ENCODE measurements at regions not wholly inside any gene's neighbourhood (a gene's known extent, or its start where the extent isn't known, plus 50 kb on each side); places are given as distances from the start of the nearest gene placed in this dataset.

- Histone ChIP-seq H3K4me1 (ENCODE audit: control insufficient read depth, insufficient read depth, low read length) (no peaks in the 10 kb centered on the region), H3K36me3 (ENCODE audit: control insufficient read depth, insufficient read depth, low read length) (no peaks in the 10 kb centered on the region), H3K9me3 (ENCODE audit: control insufficient read depth, insufficient read depth, low read length) (no peaks in the 10 kb centered on the region), H3K4me3 (ENCODE audit: low read depth, low read length) (no peak overlapping the region), H3K27me3 (ENCODE audit: control insufficient read depth, insufficient read depth, low read length) (no peaks in the 10 kb centered on the region), H3K27ac (ENCODE audit: low read depth, low read length) (no peak overlapping the region), H3K9ac (ENCODE audit: low read depth, low read length) (no peak overlapping the region)
Observed at GRCh38 chr6:40958738-40959137, 80.3 kb downstream of the UNC5CL start.

DNA sequence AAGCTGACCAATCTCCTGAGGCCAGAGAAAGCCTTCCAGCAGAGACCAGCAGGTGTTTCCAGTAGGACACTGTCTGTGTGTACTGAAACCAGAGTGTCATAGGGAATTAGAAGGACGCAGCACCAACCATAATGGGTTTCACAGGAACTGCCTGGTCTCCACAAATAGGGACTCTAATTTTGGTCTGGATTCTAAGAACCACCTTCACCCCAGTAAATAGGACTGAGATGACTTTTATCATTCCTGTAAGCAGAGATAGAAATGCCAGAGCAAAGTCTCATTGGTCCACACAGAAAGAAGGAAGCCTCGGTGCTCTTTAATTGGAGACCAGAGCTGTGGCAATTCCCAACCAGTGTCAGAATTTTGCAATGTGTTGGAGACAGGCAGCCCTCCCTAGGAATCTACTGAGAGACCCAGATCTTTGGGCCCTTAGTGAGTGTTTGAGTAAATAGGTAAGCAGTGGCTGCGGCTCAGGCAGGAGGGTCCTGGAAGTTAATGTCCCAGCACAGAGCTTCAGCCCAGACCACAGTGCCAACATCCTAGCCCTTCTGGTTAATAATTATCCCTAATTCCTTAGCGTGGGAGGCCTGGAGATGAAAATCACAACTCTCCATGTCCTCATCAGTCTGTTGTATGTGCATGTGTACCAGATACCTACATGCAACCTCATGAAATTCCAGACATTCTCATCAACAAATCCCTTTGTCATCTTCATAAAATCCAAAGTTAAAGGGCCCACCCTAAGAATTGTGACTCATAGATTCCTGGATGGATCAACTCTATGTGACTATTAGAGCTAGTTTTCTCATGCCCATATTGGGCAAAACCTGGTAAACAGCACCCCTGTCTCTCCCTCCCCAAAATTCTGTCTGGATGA is 81.2 kb downstream of the UNC5CL start:
- H3K27ac ChIP-seq (ENCODE audit: low read depth, low read length): no peak overlapping the region

GRCh38 chr6:40956936-40957335 is 82.1 kb downstream of the UNC5CL start:
- H3K4me1 ChIP-seq (ENCODE audit: control insufficient read depth, insufficient read depth, low read length): peaks cover 1% of the 10 kb centered on the region; the same call in 1 of the 2 replicates
- no peaks in the 10 kb centered on the region for H3K27me3 ChIP-seq (ENCODE audit: control insufficient read depth, insufficient read depth, low read length)
- H3K27ac ChIP-seq (ENCODE audit: low read depth, low read length): no peak overlapping the region
- no peaks in the 10 kb centered on the region for H3K9me3 ChIP-seq (ENCODE audit: control insufficient read depth, insufficient read depth, low read length)
- H3K36me3 ChIP-seq (ENCODE audit: control insufficient read depth, insufficient read depth, low read length): no peaks in the 10 kb centered on the region
- H3K9ac ChIP-seq (ENCODE audit: low read depth, low read length): no peak overlapping the region
- H3K4me3 ChIP-seq (ENCODE audit: low read depth, low read length): no peak overlapping the region

More for the DNA sequence above, 81.2 kb downstream of the UNC5CL start:
- Histone ChIP-seq H3K9me3 (ENCODE audit: control insufficient read depth, insufficient read depth, low read length) (no peaks in the 10 kb centered on the region), H3K4me1 (ENCODE audit: control insufficient read depth, insufficient read depth, low read length) (no peaks in the 10 kb centered on the region), H3K4me3 (ENCODE audit: low read depth, low read length) (no peak overlapping the region), H3K27me3 (ENCODE audit: control insufficient read depth, insufficient read depth, low read length) (no peaks in the 10 kb centered on the region), H3K9ac (ENCODE audit: low read depth, low read length) (no peak overlapping the region), H3K36me3 (ENCODE audit: control insufficient read depth, insufficient read depth, low read length) (no peaks in the 10 kb centered on the region)

DNA sequence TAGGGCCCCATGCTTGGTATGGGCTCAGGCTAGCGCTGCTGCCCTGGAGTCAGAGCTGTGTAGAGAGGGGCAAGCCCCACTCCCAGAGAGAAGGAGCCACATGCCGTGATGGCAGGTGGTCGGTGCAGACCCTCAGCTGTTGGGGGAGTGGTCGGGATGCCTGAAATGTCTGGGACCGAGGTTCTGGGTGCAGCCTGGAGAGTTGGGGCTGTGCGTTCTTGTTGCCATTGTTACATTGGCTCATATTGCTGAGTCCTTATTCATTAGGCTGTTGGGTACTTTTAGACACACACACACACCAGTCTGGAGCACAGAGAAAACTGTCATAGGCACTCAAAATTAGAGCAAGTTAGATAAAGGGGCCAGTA is 83.9 kb downstream of the UNC5CL start:
- no peaks in the 10 kb centered on the region for H3K27me3 ChIP-seq (ENCODE audit: control insufficient read depth, insufficient read depth, low read length)
- H3K9ac ChIP-seq (ENCODE audit: low read depth, low read length): no peak overlapping the region
- H3K36me3 ChIP-seq (ENCODE audit: control insufficient read depth, insufficient read depth, low read length): no peaks in the 10 kb centered on the region
- no peaks in the 10 kb centered on the region for H3K9me3 ChIP-seq (ENCODE audit: control insufficient read depth, insufficient read depth, low read length)
- H3K27ac ChIP-seq (ENCODE audit: low read depth, low read length): no peak overlapping the region
- H3K4me3 ChIP-seq (ENCODE audit: low read depth, low read length): no peak overlapping the region
- peaks cover 19% of the 10 kb centered on the region for H3K4me1 ChIP-seq (ENCODE audit: control insufficient read depth, insufficient read depth, low read length)

DNA sequence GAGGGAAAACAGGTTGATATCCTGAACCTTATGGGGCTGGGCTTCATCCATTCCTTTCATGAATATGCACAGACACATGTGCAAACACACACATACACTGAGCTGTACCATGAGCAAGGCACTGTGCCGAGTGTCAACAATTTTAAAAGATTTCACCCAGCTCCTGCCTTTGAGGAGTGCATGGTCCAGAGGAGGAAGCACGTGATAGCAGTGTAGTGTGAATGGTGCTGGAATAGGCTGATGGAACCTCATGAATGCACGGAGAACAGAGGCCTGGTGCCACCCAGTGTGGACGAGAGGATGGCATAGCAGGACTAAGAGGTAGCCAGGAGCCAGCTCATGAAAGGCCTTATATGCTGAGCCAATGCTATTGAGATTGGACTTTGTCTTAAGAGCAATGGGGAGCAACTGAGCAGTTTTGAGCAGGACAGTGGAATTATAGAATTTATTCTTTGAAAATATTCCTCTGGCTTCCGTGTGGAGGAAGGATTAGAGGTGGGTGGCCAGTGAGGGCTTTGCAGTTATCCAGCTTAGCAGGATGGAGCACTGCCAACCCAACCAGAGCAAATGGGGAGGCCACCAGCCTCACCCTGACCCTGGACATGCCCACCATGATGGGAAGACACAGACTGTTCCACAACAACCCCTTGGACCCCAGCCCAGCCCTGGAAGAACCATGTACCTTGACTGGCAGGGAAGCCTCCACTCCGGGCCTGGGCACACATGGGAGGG is 84.4 kb downstream of the UNC5CL start:
- no peaks in the 10 kb centered on the region for H3K36me3 ChIP-seq (ENCODE audit: control insufficient read depth, insufficient read depth, low read length)
- H3K27me3 ChIP-seq (ENCODE audit: control insufficient read depth, insufficient read depth, low read length): no peaks in the 10 kb centered on the region
- no peak overlapping the region for H3K9ac ChIP-seq (ENCODE audit: low read depth, low read length)
- peaks cover 23% of the 10 kb centered on the region for H3K4me1 ChIP-seq (ENCODE audit: control insufficient read depth, insufficient read depth, low read length)
- H3K27ac ChIP-seq (ENCODE audit: low read depth, low read length): no peak overlapping the region
- no peak overlapping the region for H3K4me3 ChIP-seq (ENCODE audit: low read depth, low read length)
- no peaks in the 10 kb centered on the region for H3K9me3 ChIP-seq (ENCODE audit: control insufficient read depth, insufficient read depth, low read length)

GRCh38 chr6:40953486-40953885 is 85.5 kb downstream of the UNC5CL start:
- Histone ChIP-seq H3K27me3 (ENCODE audit: control insufficient read depth, insufficient read depth, low read length) (no peaks in the 10 kb centered on the region), H3K4me3 (ENCODE audit: low read depth, low read length) (no peak overlapping the region), H3K36me3 (ENCODE audit: control insufficient read depth, insufficient read depth, low read length) (no peaks in the 10 kb centered on the region), H3K9me3 (ENCODE audit: control insufficient read depth, insufficient read depth, low read length) (no peaks in the 10 kb centered on the region), H3K9ac (ENCODE audit: low read depth, low read length) (no peak overlapping the region), H3K27ac (ENCODE audit: low read depth, low read length) (no peak overlapping the region), H3K4me1 (ENCODE audit: control insufficient read depth, insufficient read depth, low read length) (peaks cover 34% of the 10 kb centered on the region)

DNA sequence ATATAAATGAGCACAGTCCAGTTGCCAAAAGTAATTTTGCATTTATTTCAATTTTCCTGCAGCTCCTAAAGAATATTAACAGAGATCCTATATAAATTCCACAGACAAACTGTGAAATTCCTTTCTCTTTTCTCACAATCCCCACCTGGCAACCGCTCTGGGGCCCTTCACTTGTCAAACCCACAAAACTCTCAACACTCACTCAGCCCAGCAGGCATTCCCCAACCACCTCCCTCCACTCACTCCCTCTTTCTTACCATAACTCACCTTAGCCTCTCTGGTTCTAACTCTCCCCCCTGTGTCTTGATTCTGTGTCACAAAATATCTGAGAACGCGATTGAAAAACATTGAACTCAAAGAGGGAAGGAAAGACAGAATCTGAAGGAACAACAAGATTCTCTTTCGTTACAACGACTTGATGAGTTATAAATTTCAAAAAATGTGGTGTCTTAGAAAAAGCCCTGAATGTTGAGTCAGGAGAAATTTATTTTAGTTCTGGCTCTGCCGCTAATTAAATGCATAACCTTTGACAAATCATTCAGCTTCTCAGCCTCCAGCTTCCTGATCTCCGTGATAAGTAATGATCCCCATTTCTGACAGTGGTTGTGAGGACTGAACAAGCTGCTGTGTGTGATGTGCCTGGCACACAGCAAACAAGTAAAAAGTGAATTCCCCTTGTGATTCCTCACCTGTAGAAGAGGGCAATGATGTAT is 87.9 kb downstream of the UNC5CL start:
- Histone ChIP-seq H3K9me3 (ENCODE audit: control insufficient read depth, insufficient read depth, low read length) (no peaks in the 10 kb centered on the region), H3K36me3 (ENCODE audit: control insufficient read depth, insufficient read depth, low read length) (no peaks in the 10 kb centered on the region), H3K9ac (ENCODE audit: low read depth, low read length) (no peak overlapping the region), H3K4me1 (ENCODE audit: control insufficient read depth, insufficient read depth, low read length) (peaks cover 44% of the 10 kb centered on the region), H3K27ac (ENCODE audit: low read depth, low read length) (no peak overlapping the region), H3K27me3 (ENCODE audit: control insufficient read depth, insufficient read depth, low read length) (no peaks in the 10 kb centered on the region), H3K4me3 (ENCODE audit: low read depth, low read length) (no peak overlapping the region)

- Histone ChIP-seq H3K27me3 (ENCODE audit: control insufficient read depth, insufficient read depth, low read length) (no peaks in the 10 kb centered on the region), H3K4me3 (ENCODE audit: low read depth, low read length) (no peak overlapping the region), H3K4me1 (ENCODE audit: control insufficient read depth, insufficient read depth, low read length) (peaks cover 44% of the 10 kb centered on the region), H3K9ac (ENCODE audit: low read depth, low read length) (no peak overlapping the region), H3K27ac (ENCODE audit: low read depth, low read length) (peak overlapping the region; percentile 85), H3K9me3 (ENCODE audit: control insufficient read depth, insufficient read depth, low read length) (no peaks in the 10 kb centered on the region), H3K36me3 (ENCODE audit: control insufficient read depth, insufficient read depth, low read length) (no peaks in the 10 kb centered on the region)
Observed at GRCh38 chr6:40948570-40948969, 90.5 kb downstream of the UNC5CL start.

- Histone ChIP-seq H3K4me1 (ENCODE audit: control insufficient read depth, insufficient read depth, low read length) (peaks cover 44% of the 10 kb centered on the region), H3K27ac (ENCODE audit: low read depth, low read length) (peak overlapping the region; percentile 85), H3K9me3 (ENCODE audit: control insufficient read depth, insufficient read depth, low read length) (no peaks in the 10 kb centered on the region), H3K36me3 (ENCODE audit: control insufficient read depth, insufficient read depth, low read length) (no peaks in the 10 kb centered on the region), H3K27me3 (ENCODE audit: control insufficient read depth, insufficient read depth, low read length) (no peaks in the 10 kb centered on the region), H3K4me3 (ENCODE audit: low read depth, low read length) (no peak overlapping the region), H3K9ac (ENCODE audit: low read depth, low read length) (no peak overlapping the region)
Observed at GRCh38 chr6:40947876-40948526, 91.0 kb downstream of the UNC5CL start.

GRCh38 chr6:40946738-40947301 is 92.2 kb downstream of the UNC5CL start:
- Histone ChIP-seq H3K27me3 (ENCODE audit: control insufficient read depth, insufficient read depth, low read length) (no peaks in the 10 kb centered on the region), H3K9me3 (ENCODE audit: control insufficient read depth, insufficient read depth, low read length) (no peaks in the 10 kb centered on the region), H3K4me3 (ENCODE audit: low read depth, low read length) (no peak overlapping the region), H3K36me3 (ENCODE audit: control insufficient read depth, insufficient read depth, low read length) (no peaks in the 10 kb centered on the region), H3K4me1 (ENCODE audit: control insufficient read depth, insufficient read depth, low read length) (peaks cover 42% of the 10 kb centered on the region), H3K27ac (ENCODE audit: low read depth, low read length) (no peak overlapping the region), H3K9ac (ENCODE audit: low read depth, low read length) (no peak overlapping the region)
